DMS53 treated with DMSO at 0.1 percent for 48 hours (cell line): ENCODE measurements at regions not wholly inside any gene's neighbourhood (a gene's known extent, or its start where the extent isn't known, plus 50 kb on each side); places are given as distances from the start of the nearest gene placed in this dataset.
A peak's percentile ranks its signal among the peaks of the same experiment; 100 is the strongest.

Experiments used
- DNase-seq: peaks from one replicate; lab custom pipeline; 2025; ENCODE audit not compliant: unreplicated experiment; lab: John Stamatoyannopoulos, UW

GRCh38 chr20:11624704-11625103 is 293.0 kb upstream of the BTBD3 start:
- no peak for DNase-seq

DNA sequence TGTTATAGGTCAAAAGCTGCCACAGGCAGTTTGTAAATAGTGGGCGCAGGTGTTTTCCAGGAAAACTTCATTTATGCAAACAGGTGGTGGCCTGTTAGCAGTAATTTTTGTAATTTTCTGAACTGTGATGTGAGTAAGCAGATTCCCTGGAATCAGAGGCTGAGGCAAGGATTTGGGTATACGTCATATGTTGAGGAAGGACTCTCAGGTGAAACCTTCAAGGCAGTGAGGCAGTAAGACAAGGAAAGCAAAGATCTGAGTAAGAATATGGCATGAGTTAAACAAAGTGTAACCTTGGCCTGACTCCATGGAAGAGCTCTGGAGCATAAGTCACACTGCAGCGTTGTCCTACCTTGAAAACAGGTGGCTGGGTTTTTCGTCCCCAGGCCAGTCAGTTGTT is 291.1 kb upstream of the BTBD3 start:
- no peak for DNase-seq

DNA sequence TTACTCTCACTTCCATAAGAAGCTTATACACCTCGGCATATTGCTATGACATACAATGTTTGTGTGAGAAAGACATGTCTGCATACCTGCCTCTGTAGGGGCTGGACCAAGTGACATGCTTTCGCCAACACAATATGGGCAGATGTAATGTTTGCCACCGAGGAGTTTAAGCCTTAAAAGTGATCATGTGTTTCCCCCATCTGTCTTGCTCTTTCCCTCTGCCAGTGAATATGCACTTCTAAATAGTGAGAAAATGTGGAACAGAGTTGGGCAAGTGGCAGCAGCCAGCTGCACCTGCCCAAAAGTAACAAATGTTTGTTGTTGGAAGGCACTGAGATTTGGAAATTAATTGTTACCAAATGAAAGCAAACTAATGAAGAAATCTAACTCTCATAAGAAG is 274.8 kb upstream of the BTBD3 start:
- DNase-seq: no peak

GRCh38 chr20:11646359-11646758 is 271.3 kb upstream of the BTBD3 start:
- DNase-seq: no peak

DNA sequence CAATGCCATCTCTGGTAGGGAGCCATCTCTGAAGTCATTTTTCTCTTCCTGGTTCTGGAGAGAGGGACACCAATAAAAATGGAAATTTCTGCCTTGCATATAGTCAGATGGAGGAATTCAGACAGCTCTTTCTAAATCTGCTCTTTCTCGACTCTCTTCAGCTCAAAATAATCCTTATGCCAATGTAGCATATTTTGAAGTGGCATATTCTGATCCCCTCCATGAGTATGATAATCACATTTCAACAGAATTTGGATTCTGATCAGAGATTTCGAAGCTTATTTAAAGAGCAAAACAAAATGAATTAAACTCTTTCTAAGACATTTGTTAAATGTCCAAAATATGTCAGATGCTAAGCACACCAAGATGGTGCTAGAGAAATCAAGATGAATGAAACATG is 267.1 kb upstream of the BTBD3 start:
- DNase-seq: no peak

DNA sequence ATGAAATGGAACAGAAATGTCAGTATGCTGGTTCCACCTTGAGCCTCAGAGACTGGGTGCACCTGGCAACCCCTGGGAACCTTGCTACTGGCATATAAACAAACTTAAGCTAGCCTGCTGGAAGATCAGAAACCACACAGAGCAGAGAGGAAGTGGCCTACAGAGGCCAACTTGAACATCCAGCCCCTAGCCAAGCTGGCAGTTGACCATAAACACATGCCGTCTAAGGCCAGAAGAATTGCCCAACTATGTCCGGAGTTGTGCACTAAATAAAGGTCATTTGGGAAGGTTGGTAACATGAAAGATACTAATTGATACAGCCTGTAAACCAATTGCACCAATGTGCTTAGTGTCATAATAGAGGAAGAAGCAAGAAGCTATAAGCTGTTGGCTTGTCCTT is 266.6 kb upstream of the BTBD3 start:
- no peak for DNase-seq

GRCh38 chr20:11651647-11652046 is 266.0 kb upstream of the BTBD3 start:
- no peak for DNase-seq

DNA sequence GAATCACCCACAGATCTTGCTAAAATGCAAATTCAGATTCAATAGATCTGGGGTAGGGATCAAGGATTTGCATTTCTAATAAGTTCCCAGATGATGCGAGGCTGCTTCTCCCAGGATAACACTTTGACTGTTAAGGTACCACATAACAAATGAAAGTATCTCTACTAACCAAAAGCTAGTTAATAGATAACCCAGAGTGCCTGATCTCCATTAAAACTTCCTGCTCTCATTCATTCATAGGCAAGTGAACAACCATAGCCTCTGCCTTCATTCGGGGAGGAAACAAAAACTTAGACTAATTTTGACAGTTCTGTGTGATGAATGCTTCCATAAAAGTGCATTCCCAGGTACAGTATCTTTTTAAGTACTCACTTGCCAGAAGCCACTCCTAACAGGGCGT is 265.6 kb upstream of the BTBD3 start:
- peak; percentile 37 for DNase-seq

DNA sequence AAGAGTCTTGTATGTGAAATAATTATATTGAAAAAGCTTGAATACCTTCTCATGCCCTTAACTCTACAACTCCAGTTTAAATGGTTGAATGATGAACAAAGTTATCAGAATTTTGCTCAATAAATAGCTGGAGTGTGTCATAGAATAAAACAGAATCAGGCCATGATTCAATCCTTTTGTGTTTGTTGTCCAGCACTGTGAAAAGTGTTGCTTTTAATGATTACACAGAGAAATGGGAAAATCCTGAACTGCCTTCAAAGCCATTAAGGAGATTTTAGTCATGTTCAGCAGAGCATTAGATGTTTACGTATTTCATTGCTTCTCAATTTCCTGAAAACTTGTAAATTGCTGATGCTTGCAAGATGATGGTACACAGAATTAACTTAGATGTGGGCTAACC is 262.9 kb upstream of the BTBD3 start:
- no peak for DNase-seq

DNA sequence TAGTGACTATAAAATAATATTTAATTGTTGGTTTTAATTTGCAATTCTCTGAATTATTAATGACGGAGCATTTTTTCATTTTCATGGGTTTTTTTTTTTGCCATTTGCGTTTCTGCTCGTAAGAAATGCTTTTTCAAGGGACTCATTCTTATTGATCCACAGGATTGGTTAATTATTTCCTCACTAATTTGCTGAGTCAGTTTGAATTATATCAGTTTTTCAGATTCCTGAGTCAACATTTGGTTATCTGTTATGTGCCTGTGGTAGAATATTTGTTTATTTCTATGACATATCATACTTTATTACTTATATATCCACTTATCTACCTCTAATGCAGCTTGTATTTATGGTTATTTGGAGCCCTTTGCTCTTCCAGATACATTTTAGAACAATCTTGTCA is 257.0 kb upstream of the BTBD3 start:
- DNase-seq: no peak

DNA sequence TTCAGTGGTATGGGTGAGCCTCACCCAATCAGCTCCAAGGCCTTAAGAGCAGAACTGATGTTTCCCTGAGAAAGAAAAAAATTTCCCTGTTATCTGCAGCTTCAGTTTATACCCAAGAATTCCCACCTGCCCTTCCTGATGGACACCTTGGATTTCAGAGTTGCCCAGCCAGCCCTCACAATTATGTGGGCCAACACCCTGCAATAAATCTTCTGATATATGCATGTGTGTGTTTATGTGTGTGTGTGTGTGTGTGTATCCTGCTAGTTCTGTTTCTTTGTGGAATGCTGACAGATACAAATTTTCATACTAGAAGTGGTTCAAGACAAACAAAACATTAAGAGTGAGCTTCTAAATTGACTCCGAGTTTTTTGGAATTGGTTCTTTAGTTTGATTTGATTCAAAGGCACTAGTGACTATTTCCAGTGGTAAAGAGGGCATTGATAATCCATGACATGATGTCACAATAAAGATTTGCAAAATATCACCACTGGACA is 246.6 kb upstream of the BTBD3 start:
- DNase-seq: no peak

DNA sequence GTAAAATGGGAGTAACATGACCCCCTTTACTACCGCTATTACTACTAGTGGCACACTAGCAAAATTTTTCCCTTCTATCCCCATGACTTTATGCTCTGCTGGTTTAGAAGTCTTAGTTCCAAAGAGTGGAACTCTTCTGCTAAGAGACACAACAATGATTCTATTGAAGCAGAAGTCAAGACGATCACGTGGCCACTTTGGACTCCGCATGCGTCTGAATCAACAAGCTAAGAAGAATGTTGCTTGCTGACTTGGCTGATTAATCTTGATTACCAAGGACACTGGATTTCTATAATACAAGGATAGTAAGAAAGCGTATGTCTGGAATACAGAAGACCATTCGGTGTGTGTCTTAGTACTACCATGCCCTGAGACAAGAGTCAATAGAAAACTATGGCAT is 244.7 kb upstream of the BTBD3 start:
- DNase-seq: no peak

DNA sequence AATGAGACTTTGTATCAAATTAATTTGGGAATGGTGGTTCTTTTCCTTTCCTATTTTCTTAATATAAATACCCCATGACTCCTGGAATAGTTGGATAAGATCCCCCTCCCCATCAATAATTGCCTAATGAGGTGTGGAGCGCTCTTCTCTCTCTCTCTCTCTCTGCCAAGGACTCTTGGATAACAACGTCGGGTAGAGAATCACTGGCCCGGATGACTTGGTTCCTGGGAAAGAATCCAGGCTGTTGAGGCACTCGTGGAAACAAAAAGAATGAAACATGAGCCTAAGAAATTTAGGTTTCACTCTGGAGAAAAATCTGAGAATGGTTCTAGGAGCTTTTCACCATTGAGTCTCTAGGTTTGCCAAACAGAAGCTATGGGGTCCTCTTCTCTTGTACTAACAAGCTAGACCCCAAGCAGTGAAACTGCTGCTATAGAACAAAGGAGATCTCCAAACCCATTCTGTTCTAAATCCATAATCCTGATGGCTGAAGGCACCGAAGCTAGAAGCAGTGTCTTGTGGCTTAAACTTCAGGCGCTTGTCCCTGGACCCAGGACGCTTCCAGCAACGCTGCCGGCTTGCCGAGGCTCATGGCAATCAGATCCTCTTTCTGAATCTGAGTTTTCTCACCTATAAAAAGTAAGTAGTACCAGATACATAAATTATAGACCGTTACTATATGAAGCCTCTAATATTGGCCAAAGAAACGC is 241.6 kb upstream of the BTBD3 start:
- no peak for DNase-seq

DNA sequence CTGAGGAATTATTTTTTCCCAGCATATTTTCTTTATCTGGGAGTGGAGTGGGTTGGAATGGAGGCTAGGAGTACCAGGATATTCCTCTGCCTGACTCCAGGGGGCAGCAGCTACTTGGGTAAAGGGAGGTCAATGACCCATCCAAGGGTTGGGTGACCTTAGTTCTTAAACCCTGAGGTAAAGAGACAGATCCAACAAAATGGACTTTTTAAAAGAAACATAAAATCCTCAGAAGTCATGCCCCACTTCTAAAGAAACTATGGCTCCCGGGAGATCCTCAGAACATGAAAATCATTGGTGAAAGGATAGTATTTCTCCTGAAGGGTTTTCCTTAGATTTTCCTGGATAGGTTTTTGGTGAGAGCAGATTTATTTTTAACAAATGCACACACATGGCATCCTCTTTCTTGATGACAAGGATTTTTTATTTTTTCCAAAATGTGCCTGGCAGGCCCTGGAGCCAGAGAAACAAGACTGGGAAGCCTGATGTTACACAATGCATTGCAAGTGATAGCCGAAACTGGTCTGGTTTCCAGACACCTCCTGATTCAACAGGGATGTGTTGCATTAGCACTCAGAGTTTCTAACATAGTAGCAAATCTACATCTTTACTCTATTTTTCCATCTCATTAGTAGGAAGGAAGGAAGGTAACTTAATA is 240.9 kb upstream of the BTBD3 start:
- DNase-seq: peak; percentile 74

DNA sequence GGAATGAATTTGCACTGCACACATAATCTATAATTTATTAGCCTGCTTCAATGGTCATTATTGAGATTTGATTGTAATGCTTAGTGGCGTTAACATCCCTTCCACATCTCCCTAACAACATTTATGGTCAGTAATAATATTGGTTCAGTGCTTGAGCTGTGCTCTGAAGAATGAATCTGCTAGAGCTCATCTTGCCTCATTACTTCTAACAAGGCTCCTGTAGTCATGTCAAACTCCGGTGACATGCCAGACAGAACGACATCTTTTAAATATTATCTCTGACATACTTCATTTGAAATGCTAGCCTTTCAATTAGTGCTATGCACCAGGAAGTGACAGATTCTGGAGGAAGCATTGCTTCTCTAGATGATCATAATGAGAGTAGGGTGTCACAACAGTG is 240.3 kb upstream of the BTBD3 start:
- no peak for DNase-seq

DNA sequence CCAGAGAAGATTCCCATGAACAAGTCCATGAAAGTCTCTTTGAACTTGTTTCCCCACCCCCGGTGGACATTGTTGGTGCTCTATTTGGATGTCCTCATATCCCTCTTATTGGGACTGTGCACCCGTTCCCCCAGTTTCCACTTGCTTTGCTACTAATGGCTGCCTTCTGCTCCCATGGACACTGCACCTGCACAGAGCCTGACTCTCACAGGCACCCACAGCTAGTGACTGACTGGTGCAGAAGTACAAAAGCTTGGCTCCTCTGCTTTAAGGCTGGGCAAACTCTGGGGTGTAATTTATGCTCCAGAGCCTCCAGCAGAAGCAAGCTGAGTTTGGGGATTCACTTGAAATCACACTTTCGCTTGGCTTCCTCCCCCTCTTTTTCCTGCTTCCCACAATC is 239.9 kb upstream of the BTBD3 start:
- DNase-seq: no peak

GRCh38 chr20:11682285-11682684 is 235.4 kb upstream of the BTBD3 start:
- no peak for DNase-seq

GRCh38 chr20:11686195-11686594 is 231.5 kb upstream of the BTBD3 start:
- no peak for DNase-seq

- DNase-seq: peak; percentile 83
Measured at GRCh38 chr20:11686820-11687543, 230.7 kb upstream of the BTBD3 start.

DNA sequence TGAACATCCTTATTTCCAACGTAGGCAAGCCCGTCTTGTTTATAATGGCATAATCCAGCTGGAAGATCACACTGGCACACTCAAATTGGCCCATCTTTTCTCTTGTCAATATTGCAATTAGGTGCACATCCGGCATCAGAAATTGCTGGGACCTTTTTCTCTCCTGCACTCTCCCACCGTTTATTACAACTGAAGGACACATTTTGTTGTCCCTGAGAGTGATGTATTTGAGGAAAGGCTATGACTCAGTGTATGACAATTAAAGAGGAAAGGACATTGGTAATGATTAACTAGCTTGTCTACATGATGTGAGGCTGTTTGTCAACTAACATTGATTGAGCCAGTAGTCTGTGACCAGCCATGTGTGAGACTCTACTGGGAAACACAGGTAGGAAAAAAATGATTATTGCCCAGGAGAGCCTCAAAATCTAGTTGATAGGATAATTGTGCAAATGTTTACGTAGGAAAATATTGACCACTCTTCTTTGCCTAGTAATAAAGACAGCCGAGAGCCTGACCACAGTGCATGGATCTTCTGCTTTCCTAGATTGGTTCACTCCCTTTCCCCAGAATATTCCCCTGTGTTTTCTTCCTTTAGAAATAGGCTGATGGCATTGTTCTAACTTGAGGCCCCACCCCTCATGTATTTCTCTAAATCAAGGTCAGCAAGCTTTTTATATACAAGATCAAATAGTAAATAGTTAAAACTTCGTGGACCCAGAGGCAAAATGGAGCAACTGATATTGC is 230.0 kb upstream of the BTBD3 start:
- peak; percentile 99 for DNase-seq

- no peak for DNase-seq
Measured at GRCh38 chr20:11689262-11689661, 228.4 kb upstream of the BTBD3 start.
